ENCODE measurements at regions not wholly inside any gene's neighbourhood (a gene's known extent, or its start where the extent isn't known, plus 50 kb on each side); places are given as distances from the start of the nearest gene placed in this dataset.

GRCh38 chr3:165526367-165526766, 310.9 kb downstream of the BCHE start (continued):
- TF ChIP-seq RB1 (IDR thresholded peaks at IDR 0.05; ENCODE audit: low read depth), result no peak
- no peak for TF ChIP-seq E2F3 (CRISPR knock-in tag; IDR thresholded peaks at IDR 0.05)
- no peak for TF ChIP-seq ZKSCAN8 (CRISPR knock-in tag; IDR thresholded peaks at IDR 0.05)
- TF ChIP-seq ESRRB (CRISPR knock-in tag; IDR thresholded peaks at IDR 0.05; ENCODE audit: borderline replicate concordance), result no peak

- in situ Hi-C loops (cut with MboI) (no loop called here), intact Hi-C loops (cut with micrococcal nuclease) (no loop called here)
- no peaks in the 10 kb centered on the region for H3K36me3 ChIP-seq (ENCODE audit: control insufficient read depth, insufficient read depth, low read length)
- no peak overlapping the region for H3K4me2 ChIP-seq (ENCODE audit: insufficient read depth, low read length)
- H3K4me3 ChIP-seq, result no peak overlapping the region
- ATAC-seq (no peak), DNase-seq (ENCODE audit: extremely low read depth in 1 of 4, low spot score in 3 of 4) (no peak), FAIRE-seq (no peak)
- no peak overlapping the region for H2AFZ ChIP-seq (ENCODE audit: low read depth, low read length)
- H3K27ac ChIP-seq (ENCODE audit: extremely low read depth, low read depth, low read length), result no peak overlapping the region
- no peaks in the 10 kb centered on the region for H3K79me2 ChIP-seq (ENCODE audit: control insufficient read depth, insufficient read depth, low read length)
- H3K9ac ChIP-seq (ENCODE audit: insufficient read depth in 1 of 2, low read depth in 2 of 2, low read length in 2 of 2), result no peak overlapping the region
- no TSS peak for BruUV-seq (replicated peaks)
- CTCF ChIA-PET (ENCODE audit: low intra/inter-chr PET ratio), result no interaction called here
- POLR2A ChIA-PET, result no interaction called here
- H3K4me1 ChIP-seq (replicated peaks in 1 of 2; ENCODE audit: control insufficient read depth in 2 of 2, insufficient read depth in 2 of 2, low read length in 2 of 2), result no peaks in the 10 kb centered on the region
- no peaks in the 10 kb centered on the region for H3K9me3 ChIP-seq (replicated peaks; ENCODE audit: control insufficient read depth, insufficient read depth, low read depth, low read length)
- no peaks in the 10 kb centered on the region for H3K9me1 ChIP-seq (ENCODE audit: control insufficient read depth, insufficient read depth, low read length)
- H4K20me1 ChIP-seq (replicated peaks; ENCODE audit: control insufficient read depth, insufficient read depth, low read length), result no peaks in the 10 kb centered on the region
- no peaks in the 10 kb centered on the region for H3K27me3 ChIP-seq (ENCODE audit: control insufficient read depth in 2 of 2, insufficient read depth in 2 of 2, low read length in 2 of 2)
- no peak for TF ChIP-seq KDM5B (IDR thresholded peaks at IDR 0.05; ENCODE audit: insufficient replicate concordance, low read depth, low read length)
- TF ChIP-seq DPF2 (IDR thresholded peaks at IDR 0.05), result no peak
- no peak for TF ChIP-seq RFX1 (IDR thresholded peaks at IDR 0.05)
- no peak for TF ChIP-seq REST (IDR thresholded peaks at IDR 0.05; ENCODE audit: borderline replicate concordance)
- no peak for TF ChIP-seq REST (CRISPR knock-in tag; IDR thresholded peaks at IDR 0.05; ENCODE audit: low read depth)
- TF ChIP-seq ZNF778 (CRISPR knock-in tag; IDR thresholded peaks at IDR 0.05), result no peak
- TF ChIP-seq NFYB (IDR thresholded peaks at IDR 0.05; ENCODE audit: extremely low read depth, insufficient read length), result no peak
- TF ChIP-seq CSDE1 (IDR thresholded peaks at IDR 0.05), result no peak
Observed at GRCh38 chr3:165523801-165524200, 313.4 kb downstream of the BCHE start.
